H9 (cell line): ENCODE measurements at regions not wholly inside any gene's neighbourhood (a gene's known extent, or its start where the extent isn't known, plus 50 kb on each side); places are given as distances from the start of the nearest gene placed in this dataset.

Source experiments
- DNase-seq: peaks from one replicate; pipeline ENCODE4 v3.0.0-alpha.2; 2017
- H2AFZ ChIP-seq: one replicate; pipeline ENCODE4 v1.6.1; 2013; ENCODE audit warnings: mild to moderate bottlenecking, low read length, control low read depth, moderate library complexity
- H2AK5ac ChIP-seq: 2 replicates; pipeline ENCODE4 v1.6.1; 2013; ENCODE audit warnings: low read length, control low read depth, mixed read lengths; ENCODE audit not compliant: insufficient read length
- H2BK120ac ChIP-seq: one replicate; pipeline ENCODE4 v1.6.1; 2013; ENCODE audit warnings: low read depth, mild to moderate bottlenecking, low read length, control low read depth, inconsistent platforms; ENCODE audit not compliant: poor library complexity, severe bottlenecking
- H2BK12ac ChIP-seq: 2 replicates; pipeline ENCODE4 v1.6.1; 2013; ENCODE audit warnings: low read length, control low read depth, mixed read lengths, low read depth; ENCODE audit not compliant: insufficient read length
- H2BK15ac ChIP-seq: 2 replicates; pipeline ENCODE4 v1.6.1; 2013; ENCODE audit warnings: low read depth, low read length, control low read depth
- H2BK20ac ChIP-seq: one replicate; pipeline ENCODE4 v1.6.1; 2013; ENCODE audit warnings: low read depth, mild to moderate bottlenecking, low read length, control low read depth, inconsistent platforms; ENCODE audit not compliant: poor library complexity, severe bottlenecking
- H2BK5ac ChIP-seq: 2 replicates; pipeline ENCODE4 v1.6.1; 2013; ENCODE audit warnings: low read length, control low read depth, mixed read lengths; ENCODE audit not compliant: insufficient read length
- H3K14ac ChIP-seq: 2 replicates; pipeline ENCODE4 v1.6.1; 2013; ENCODE audit warnings: low read length, control low read depth; ENCODE audit not compliant: insufficient read depth
- H3K18ac ChIP-seq: 2 replicates; pipeline ENCODE4 v1.6.1; 2013; ENCODE audit warnings: low read depth, mild to moderate bottlenecking, mixed read lengths, low read length, control low read depth; ENCODE audit not compliant: insufficient read length
- H3K23ac ChIP-seq: 2 replicates; pipeline ENCODE4 v1.6.1; 2013; ENCODE audit warnings: low read length, control low read depth, mixed read lengths, low read depth; ENCODE audit not compliant: insufficient read length
- H3K23me2 ChIP-seq: 2 replicates; pipeline ENCODE4 v1.6.1; 2013; ENCODE audit warnings: low read depth, mild to moderate bottlenecking, mixed read lengths, low read length, control low read depth; ENCODE audit not compliant: insufficient read length, poor library complexity, severe bottlenecking
- H3K27ac ChIP-seq: 2 replicates; pipeline ENCODE4 v1.5.1; 2013; ENCODE audit warnings: low read length, control low read depth, mixed read lengths, low read depth; ENCODE audit not compliant: insufficient read length
- H3K27me3 ChIP-seq: 2 replicates; pipeline ENCODE4 v1.6.1; 2013; ENCODE audit warnings: low read length, control low read depth, inconsistent platforms; ENCODE audit not compliant: insufficient read depth
- H3K4ac ChIP-seq: 2 replicates; pipeline ENCODE4 v1.6.1; 2013; ENCODE audit warnings: low read depth, mild to moderate bottlenecking, control low read depth, inconsistent platforms, low read length, moderate library complexity
- H3K4me1 ChIP-seq: 2 replicates; pipeline ENCODE4 v1.6.1; 2013; ENCODE audit warnings: low read length, control low read depth, inconsistent platforms; ENCODE audit not compliant: insufficient read depth
- H3K4me2 ChIP-seq: 2 replicates; pipeline ENCODE4 v1.6.1; 2013; ENCODE audit warnings: low read length, control low read depth, mixed read lengths; ENCODE audit not compliant: insufficient read length, insufficient read depth
- H3K56ac ChIP-seq: 2 replicates; pipeline ENCODE4 v1.6.1; 2013; ENCODE audit warnings: low read depth, mild to moderate bottlenecking, mixed read lengths, low read length, control low read depth; ENCODE audit not compliant: insufficient read length
- H3K79me1 ChIP-seq: 2 replicates; pipeline ENCODE4 v1.6.1; 2013; ENCODE audit warnings: low read depth, mild to moderate bottlenecking, moderate library complexity, low read length, control low read depth, inconsistent platforms; ENCODE audit not compliant: insufficient read depth, poor library complexity, severe bottlenecking
- H3K79me2 ChIP-seq: 2 replicates; pipeline ENCODE4 v1.6.1; 2013; ENCODE audit warnings: low read length, control low read depth, inconsistent platforms; ENCODE audit not compliant: insufficient read depth
- H3K9ac ChIP-seq: 2 replicates; pipeline ENCODE4 v1.6.1; 2013; ENCODE audit warnings: low read length, control low read depth, mixed read lengths; ENCODE audit not compliant: insufficient read length; ENCODE audit errors: extremely low read depth
- H3K9me3 ChIP-seq: one replicate; pipeline ENCODE4 v1.6.1; 2013; ENCODE audit warnings: low read depth, low read length, inconsistent platforms; ENCODE audit not compliant: control insufficient read depth
- H3T11ph ChIP-seq: one replicate; pipeline ENCODE4 v1.6.1; 2013; ENCODE audit warnings: mild to moderate bottlenecking, low read length, control low read depth, inconsistent platforms
- H4K20me1 ChIP-seq: one replicate; pipeline ENCODE4 v1.6.1; 2013; ENCODE audit not compliant: control insufficient read depth, insufficient read length, insufficient read depth
- H4K5ac ChIP-seq: 2 replicates; pipeline ENCODE4 v1.6.1; 2013; ENCODE audit warnings: low read depth, mild to moderate bottlenecking, mixed read lengths, low read length, control low read depth; ENCODE audit not compliant: insufficient read length
- H4K8ac ChIP-seq: replicated peaks from 2 replicates; pipeline ENCODE4 v1.6.1; 2013; ENCODE audit warnings: low read length, control low read depth, mixed read lengths, low read depth; ENCODE audit not compliant: insufficient read length
- H4K91ac ChIP-seq: 2 replicates; pipeline ENCODE4 v1.6.1; 2013; ENCODE audit warnings: low read depth, mild to moderate bottlenecking, moderate library complexity, mixed read lengths, low read length, control low read depth; ENCODE audit not compliant: insufficient read length
- H3K27ac Mint-ChIP-seq, 3 experiments: 2 replicates in 2 of 3; 3 replicates in 1 of 3; pipeline ENCODE4 v1.8.0; 2020 to 2021; ENCODE audit warnings: mixed read lengths in 3 of 3, mild to moderate bottlenecking in 1 of 3, moderate library complexity in 1 of 3
- H3K27me3 Mint-ChIP-seq: 2 replicates; pipeline ENCODE4 v1.8.0; 2021; ENCODE audit warnings: low read depth, mild to moderate bottlenecking, moderate library complexity, mixed read lengths
- H3K36me3 Mint-ChIP-seq, 3 experiments: 2 replicates in 2 of 3; 3 replicates in 1 of 3; pipeline ENCODE4 v1.8.0; 2020 to 2021; ENCODE audit warnings: low read depth in 3 of 3, mixed read lengths in 3 of 3; ENCODE audit not compliant: insufficient read depth in 1 of 3
- H3K4me1 Mint-ChIP-seq, 2 experiments: 2 replicates each; pipeline ENCODE4 v1.8.0; 2020; ENCODE audit warnings: mixed read lengths in 2 of 2
- H3K4me3 Mint-ChIP-seq, 2 experiments: 2 replicates in 1 of 2; 3 replicates in 1 of 2; pipeline ENCODE4 v1.8.0; 2020 to 2021; ENCODE audit warnings: mild to moderate bottlenecking in 2 of 2, mixed read lengths in 2 of 2, moderate library complexity in 1 of 2
- H3K9me3 Mint-ChIP-seq, 2 experiments: 2 replicates in 1 of 2; 3 replicates in 1 of 2; pipeline ENCODE4 v1.8.0; 2020; ENCODE audit warnings: mild to moderate bottlenecking in 2 of 2, mixed read lengths in 2 of 2, moderate library complexity in 1 of 2
- WGBS: extraction: QIAGEN DNeasy Blood & Tissue Kit; methylation state at CpG from one replicate; pipeline ENCODE4 v1.1.7; 2013; ENCODE audit warnings: missing lambda C conversion rate, low lambda C conversion rate, mixed read lengths; ENCODE audit not compliant: insufficient read length; ENCODE audit errors: extremely low coverage; 5-methylcytosine and 5-hydroxymethylcytosine counted together
- TF ChIP-seq, protein P1 (sequence below): fragments of 200-600 bp; sonication (generic); conservative IDR thresholded peaks from 3 replicates; pipeline ENCODE4 v1.8.0; 2021; ENCODE audit warnings: antibody characterized with exemption, mild to moderate bottlenecking

- Histone ChIP-seq H3K79me2 (no peaks in the 10 kb centered on the region), H2BK5ac (no peak overlapping the region), H3K27me3 (no peaks in the 10 kb centered on the region), H3K9ac (no peak overlapping the region), H2BK20ac (no peak overlapping the region), H3K23me2 (no peaks in the 10 kb centered on the region), H3K14ac (no peak overlapping the region), H4K8ac (no peak overlapping the region), H2AFZ (no peak overlapping the region), H4K5ac (no peak overlapping the region), H4K91ac (no peak overlapping the region), H3K4me1 (no peaks in the 10 kb centered on the region), H3K23ac (no peak overlapping the region), H2AK5ac (no peak overlapping the region), H2BK120ac (no peak overlapping the region), H3K18ac (no peak overlapping the region), H4K20me1 (no peaks in the 10 kb centered on the region), H3K4me2 (no peak overlapping the region), H3K9me3 (no peaks in the 10 kb centered on the region), H3K56ac (no peak overlapping the region), H2BK15ac (no peak overlapping the region), H3K4ac (no peak overlapping the region), H3K79me1 (no peaks in the 10 kb centered on the region), H2BK12ac (no peak overlapping the region), H3T11ph (no peak overlapping the region), H3K27ac (no peak overlapping the region)
- DNase-seq = no peak
- no peaks in the 10 kb centered on the region for H3K36me3 Mint-ChIP-seq
- WGBS = no CpG with 5 or more reads among the region's 4 CpGs
- no peaks in the 10 kb centered on the region; a peak in 1 of 5 replicates for H3K9me3 Mint-ChIP-seq
- H3K27ac Mint-ChIP-seq = no peak overlapping the region
- TF ChIP-seq, protein P1, sequence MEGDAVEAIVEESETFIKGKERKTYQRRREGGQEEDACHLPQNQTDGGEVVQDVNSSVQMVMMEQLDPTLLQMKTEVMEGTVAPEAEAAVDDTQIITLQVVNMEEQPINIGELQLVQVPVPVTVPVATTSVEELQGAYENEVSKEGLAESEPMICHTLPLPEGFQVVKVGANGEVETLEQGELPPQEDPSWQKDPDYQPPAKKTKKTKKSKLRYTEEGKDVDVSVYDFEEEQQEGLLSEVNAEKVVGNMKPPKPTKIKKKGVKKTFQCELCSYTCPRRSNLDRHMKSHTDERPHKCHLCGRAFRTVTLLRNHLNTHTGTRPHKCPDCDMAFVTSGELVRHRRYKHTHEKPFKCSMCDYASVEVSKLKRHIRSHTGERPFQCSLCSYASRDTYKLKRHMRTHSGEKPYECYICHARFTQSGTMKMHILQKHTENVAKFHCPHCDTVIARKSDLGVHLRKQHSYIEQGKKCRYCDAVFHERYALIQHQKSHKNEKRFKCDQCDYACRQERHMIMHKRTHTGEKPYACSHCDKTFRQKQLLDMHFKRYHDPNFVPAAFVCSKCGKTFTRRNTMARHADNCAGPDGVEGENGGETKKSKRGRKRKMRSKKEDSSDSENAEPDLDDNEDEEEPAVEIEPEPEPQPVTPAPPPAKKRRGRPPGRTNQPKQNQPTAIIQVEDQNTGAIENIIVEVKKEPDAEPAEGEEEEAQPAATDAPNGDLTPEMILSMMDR = no peak
- no peak overlapping the region for H3K4me3 Mint-ChIP-seq
- H3K4me1 Mint-ChIP-seq = peaks cover 2 to 11% of the 10 kb centered on the region in 2 experiments; a peak in 3 of 4 replicates
- no peaks in the 10 kb centered on the region for H3K27me3 Mint-ChIP-seq
These were observed 611.1 kb upstream of the ARID1B start for GRCh38 chr6:156166093-156166492.
